Tongue (tissue), 1 donor: ENCODE measurements at regions not wholly inside any gene's neighbourhood (a gene's known extent, or its start where the extent isn't known, plus 50 kb on each side); places are given as distances from the start of the nearest gene placed in this dataset.

Experiments
- DNase-seq: peaks from one replicate; pipeline ENCODE4 v3.0.0-alpha.2; 2015

GRCh38 chr11:115684135-115684534, 179.9 kb upstream of the CADM1 start:
- DNase-seq = no peak

GRCh38 chr11:115682888-115683287, 178.7 kb upstream of the CADM1 start:
- DNase-seq = no peak

- DNase-seq = no peak
Measured at GRCh38 chr11:115682101-115682500, 177.9 kb upstream of the CADM1 start.

- DNase-seq = no peak
Measured at GRCh38 chr11:115679945-115680344, 175.7 kb upstream of the CADM1 start.

GRCh38 chr11:115678942-115679341, 174.7 kb upstream of the CADM1 start:
- no peak for DNase-seq

GRCh38 chr11:115677190-115677589, 173.0 kb upstream of the CADM1 start:
- DNase-seq = no peak

GRCh38 chr11:115676768-115677167, 172.6 kb upstream of the CADM1 start:
- DNase-seq = no peak

GRCh38 chr11:115676206-115676605, 172.0 kb upstream of the CADM1 start:
- no peak for DNase-seq

GRCh38 chr11:115674937-115675544, 170.8 kb upstream of the CADM1 start:
- no peak for DNase-seq

GRCh38 chr11:115674176-115674936, 170.1 kb upstream of the CADM1 start:
- DNase-seq = no peak

GRCh38 chr11:115673720-115674119, 169.5 kb upstream of the CADM1 start:
- DNase-seq = no peak

GRCh38 chr11:115672999-115673411, 168.8 kb upstream of the CADM1 start:
- DNase-seq = peak; percentile 68

GRCh38 chr11:115672412-115672811, 168.2 kb upstream of the CADM1 start:
- DNase-seq = no peak

GRCh38 chr11:115670538-115671205, 166.5 kb upstream of the CADM1 start:
- peak; percentile 44 for DNase-seq

GRCh38 chr11:115665958-115666357, 161.7 kb upstream of the CADM1 start:
- peak; percentile 85 for DNase-seq

GRCh38 chr11:115665175-115665821, 161.1 kb upstream of the CADM1 start:
- peak; percentile 55 for DNase-seq

- no peak for DNase-seq
Measured at GRCh38 chr11:115664313-115664712, 160.1 kb upstream of the CADM1 start.

GRCh38 chr11:115663790-115664189, 159.6 kb upstream of the CADM1 start:
- DNase-seq = no peak

- peak; percentile 73 for DNase-seq
Measured at GRCh38 chr11:115660030-115660805, 156.0 kb upstream of the CADM1 start.

GRCh38 chr11:115659061-115659963, 155.1 kb upstream of the CADM1 start:
- peak; percentile 55 for DNase-seq

- no peak for DNase-seq
Measured at GRCh38 chr11:115657586-115657985, 153.4 kb upstream of the CADM1 start.
